WI38 (cell line): ENCODE measurements at regions not wholly inside any gene's neighbourhood (a gene's known extent, or its start where the extent isn't known, plus 50 kb on each side); places are given as distances from the start of the nearest gene placed in this dataset.

Experiments used
- H3K4me3 ChIP-seq: 2 replicates; pipeline ENCODE4 v1.5.1; 2011; ENCODE audit warnings: low read depth, mild to moderate bottlenecking, control low read depth, low read length
- CTCF ChIP-seq: IDR thresholded peaks from 2 replicates; pipeline ENCODE4 v1.5.1; 2012; ENCODE audit warnings: low read depth, mild to moderate bottlenecking, control low read depth, low read length

GRCh38 chr1:207243442-207244408 lies 77.8 kb upstream of the CD55 start:
- TF ChIP-seq CTCF: no peak
- H3K4me3 ChIP-seq: peak overlapping the region; percentile 17

- H3K4me3 ChIP-seq: no peak overlapping the region
- TF ChIP-seq CTCF: no peak
Observed at GRCh38 chr1:207244409-207244801, 77.1 kb upstream of the CD55 start.

GRCh38 chr1:207245124-207245523 lies 76.4 kb upstream of the CD55 start:
- no peak for TF ChIP-seq CTCF
- no peak overlapping the region for H3K4me3 ChIP-seq

- TF ChIP-seq CTCF: no peak
Observed at GRCh38 chr1:207248544-207249198, 72.8 kb upstream of the CD55 start.

GRCh38 chr1:207250431-207250830 lies 71.0 kb upstream of the CD55 start:
- no peak overlapping the region for H3K4me3 ChIP-seq
- TF ChIP-seq CTCF: no peak

More at GRCh38 chr1:207248544-207249198, 72.8 kb upstream of the CD55 start:
- no peak overlapping the region for H3K4me3 ChIP-seq

GRCh38 chr1:207251066-207251465 lies 70.4 kb upstream of the CD55 start:
- no peak overlapping the region for H3K4me3 ChIP-seq
- TF ChIP-seq CTCF: no peak

GRCh38 chr1:207256869-207257268 lies 64.6 kb upstream of the CD55 start:
- no peak for TF ChIP-seq CTCF
- no peak overlapping the region for H3K4me3 ChIP-seq
